Activated CD4-positive, alpha-beta T cell treated with anti-CD3 and anti-CD28 coated beads, Interleukin-2, Interleukin-6, amounts not matched to agents 100 ng/mL and 50 ng/mL, durations not matched to agents 16 hours and 8 hours (primary cell): ENCODE measurements at regions not wholly inside any gene's neighbourhood (a gene's known extent, or its start where the extent isn't known, plus 50 kb on each side); places are given as distances from the start of the nearest gene placed in this dataset.
A peak's percentile ranks its signal among the peaks of the same experiment; 100 is the strongest.

Experiments used
- DNase-seq: peaks from one replicate; pipeline ENCODE4 v3.0.0-alpha.2; 2020

GRCh38 chr3:72386327-72387000 is 461.8 kb downstream of the SHQ1 start:
- DNase-seq = no peak

- no peak for DNase-seq
These were observed 463.1 kb downstream of the SHQ1 start for GRCh38 chr3:72385167-72385566.

GRCh38 chr3:72384602-72385001 is 463.6 kb downstream of the SHQ1 start:
- no peak for DNase-seq

GRCh38 chr3:72383883-72384282 is 464.4 kb downstream of the SHQ1 start:
- no peak for DNase-seq

- DNase-seq = no peak
These were observed 465.0 kb downstream of the SHQ1 start for GRCh38 chr3:72383230-72383629.

GRCh38 chr3:72382460-72382859 is 465.8 kb downstream of the SHQ1 start:
- no peak for DNase-seq

GRCh38 chr3:72381584-72381983 is 466.7 kb downstream of the SHQ1 start:
- no peak for DNase-seq

- DNase-seq = no peak
These were observed 467.3 kb downstream of the SHQ1 start for GRCh38 chr3:72380711-72381493.

- no peak for DNase-seq
These were observed 468.1 kb downstream of the SHQ1 start for GRCh38 chr3:72380193-72380592.

- DNase-seq = no peak
These were observed 468.6 kb downstream of the SHQ1 start for GRCh38 chr3:72379500-72380187.

GRCh38 chr3:72378287-72378686 is 470.0 kb downstream of the SHQ1 start:
- no peak for DNase-seq

GRCh38 chr3:72376956-72377710 is 471.1 kb downstream of the SHQ1 start:
- no peak for DNase-seq

- peak; percentile 57 for DNase-seq
These were observed 472.8 kb downstream of the SHQ1 start for GRCh38 chr3:72375237-72376076.

- DNase-seq = no peak
These were observed 475.1 kb downstream of the SHQ1 start for GRCh38 chr3:72373139-72373538.

GRCh38 chr3:72372161-72372560 is 476.1 kb downstream of the SHQ1 start:
- no peak for DNase-seq

- DNase-seq = no peak
These were observed 476.8 kb downstream of the SHQ1 start for GRCh38 chr3:72371431-72371830.

GRCh38 chr3:72370947-72371346 is 477.3 kb downstream of the SHQ1 start:
- DNase-seq = no peak

GRCh38 chr3:72369681-72370080 is 478.6 kb downstream of the SHQ1 start:
- no peak for DNase-seq

- DNase-seq = no peak
These were observed 479.8 kb downstream of the SHQ1 start for GRCh38 chr3:72368331-72368975.

- no peak for DNase-seq
These were observed 486.3 kb downstream of the SHQ1 start for GRCh38 chr3:72361990-72362389.

- DNase-seq = no peak
These were observed 488.5 kb downstream of the SHQ1 start for GRCh38 chr3:72359743-72360142.

- DNase-seq = no peak
These were observed 493.1 kb downstream of the SHQ1 start for GRCh38 chr3:72355168-72355567.
